ENCODE measurements at regions not wholly inside any gene's neighbourhood (a gene's known extent, or its start where the extent isn't known, plus 50 kb on each side); places are given as distances from the start of the nearest gene placed in this dataset.

GRCh38 chr12:125243811-125244210 is 178.6 kb downstream of the AACS start:
- no peak overlapping the region for H3K4me3 ChIP-seq
- H3K27ac ChIP-seq = no peak overlapping the region
- no peaks in the 10 kb centered on the region for H3K4me1 ChIP-seq (replicated peaks in 1 of 2)
- no peaks in the 10 kb centered on the region for H3K9me3 ChIP-seq (replicated peaks in 1 of 3)
- DNase-seq = no peak
- intact Hi-C loops (cut with DNase I) = no loop called here
- 67 to 81% (median 75%) methylated on average over 11 of the region's 11 CpGs for WGBS, 4 donors
- H3K27me3 ChIP-seq = peaks cover 15% of the 10 kb centered on the region
- no peak for TF ChIP-seq POLR2A (IDR thresholded peaks at IDR 0.05)
- TF ChIP-seq, protein P1, sequence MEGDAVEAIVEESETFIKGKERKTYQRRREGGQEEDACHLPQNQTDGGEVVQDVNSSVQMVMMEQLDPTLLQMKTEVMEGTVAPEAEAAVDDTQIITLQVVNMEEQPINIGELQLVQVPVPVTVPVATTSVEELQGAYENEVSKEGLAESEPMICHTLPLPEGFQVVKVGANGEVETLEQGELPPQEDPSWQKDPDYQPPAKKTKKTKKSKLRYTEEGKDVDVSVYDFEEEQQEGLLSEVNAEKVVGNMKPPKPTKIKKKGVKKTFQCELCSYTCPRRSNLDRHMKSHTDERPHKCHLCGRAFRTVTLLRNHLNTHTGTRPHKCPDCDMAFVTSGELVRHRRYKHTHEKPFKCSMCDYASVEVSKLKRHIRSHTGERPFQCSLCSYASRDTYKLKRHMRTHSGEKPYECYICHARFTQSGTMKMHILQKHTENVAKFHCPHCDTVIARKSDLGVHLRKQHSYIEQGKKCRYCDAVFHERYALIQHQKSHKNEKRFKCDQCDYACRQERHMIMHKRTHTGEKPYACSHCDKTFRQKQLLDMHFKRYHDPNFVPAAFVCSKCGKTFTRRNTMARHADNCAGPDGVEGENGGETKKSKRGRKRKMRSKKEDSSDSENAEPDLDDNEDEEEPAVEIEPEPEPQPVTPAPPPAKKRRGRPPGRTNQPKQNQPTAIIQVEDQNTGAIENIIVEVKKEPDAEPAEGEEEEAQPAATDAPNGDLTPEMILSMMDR (IDR thresholded peaks at IDR 0.05) = no peak
- H3K36me3 ChIP-seq (replicated peaks in 1 of 2) = no peaks in the 10 kb centered on the region

DNA sequence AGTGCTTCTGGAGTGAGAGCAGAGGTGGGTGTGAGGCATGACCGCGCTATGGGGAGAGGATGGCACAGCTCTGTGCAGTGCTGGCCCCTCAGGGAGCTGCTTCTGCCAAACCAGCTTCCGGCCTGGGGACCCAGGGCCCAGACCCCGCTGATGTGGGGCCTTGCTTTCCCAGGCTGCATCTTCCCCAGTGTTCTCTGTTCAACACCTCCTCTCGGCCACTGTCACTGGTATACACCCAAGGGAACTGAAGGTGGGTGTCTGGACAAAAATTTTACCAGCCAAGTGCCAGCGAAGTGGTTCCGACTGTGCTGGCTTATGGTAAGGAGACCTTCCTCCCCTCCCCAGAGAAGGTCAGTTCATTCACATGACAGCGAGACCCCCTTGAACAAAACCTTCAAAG is 179.1 kb downstream of the AACS start:
- 80 to 92% (median 88%) methylated on average over 4 to 8 of the region's 8 CpGs for WGBS, 4 donors
- H3K9me3 ChIP-seq (replicated peaks in 1 of 3) = no peaks in the 10 kb centered on the region
- H3K27ac ChIP-seq = no peak overlapping the region
- no peak overlapping the region for H3K4me3 ChIP-seq
- peaks cover 15% of the 10 kb centered on the region for H3K27me3 ChIP-seq
- TF ChIP-seq, protein P1 (IDR thresholded peaks at IDR 0.05) = no peak
- intact Hi-C loops (cut with DNase I) = no loop called here
- no peaks in the 10 kb centered on the region for H3K4me1 ChIP-seq (replicated peaks in 1 of 2)
- no peaks in the 10 kb centered on the region for H3K36me3 ChIP-seq (replicated peaks in 1 of 2)
- no peak for DNase-seq

- no peak for TF ChIP-seq POLR2A (IDR thresholded peaks at IDR 0.05)
- TF ChIP-seq, protein P1 (IDR thresholded peaks at IDR 0.05) = no peak
- Histone ChIP-seq H3K27me3 (peaks cover 15% of the 10 kb centered on the region), H3K4me1 (replicated peaks in 1 of 2) (no peaks in the 10 kb centered on the region), H3K36me3 (replicated peaks in 1 of 2) (no peaks in the 10 kb centered on the region), H3K4me3 (no peak overlapping the region), H3K9me3 (replicated peaks in 1 of 3) (no peaks in the 10 kb centered on the region), H3K27ac (no peak overlapping the region)
- intact Hi-C loops (cut with DNase I) = no loop called here
- DNase-seq = no peak
- 36 to 48% (median 41%) methylated on average over 16 to 21 of the region's 21 CpGs for WGBS, 4 donors
Measured at GRCh38 chr12:125245581-125246557, 180.6 kb downstream of the AACS start.

DNA sequence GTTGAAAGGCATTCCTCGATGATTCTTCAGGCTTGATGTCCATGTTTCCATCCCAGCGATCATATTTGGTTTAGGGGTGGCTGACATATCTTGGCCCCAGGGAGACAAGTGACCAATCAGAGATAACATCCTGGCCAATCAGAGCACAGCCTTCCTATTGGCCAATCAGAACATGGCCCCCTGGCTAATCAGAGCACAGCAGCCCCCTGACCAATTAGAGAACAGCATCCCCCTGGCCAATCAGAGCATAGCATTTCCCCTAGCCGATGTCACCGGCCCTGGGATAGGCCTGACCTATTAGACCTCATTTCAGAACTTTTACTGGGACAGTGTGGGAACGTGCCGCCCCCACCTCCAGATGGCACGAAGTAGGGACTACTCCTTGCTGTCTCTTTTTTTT is 182.2 kb downstream of the AACS start:
- Histone ChIP-seq H3K4me3 (no peak overlapping the region), H3K9me3 (replicated peaks in 1 of 3) (no peaks in the 10 kb centered on the region), H3K27me3 (peaks cover 15% of the 10 kb centered on the region), H3K4me1 (replicated peaks in 1 of 2) (no peaks in the 10 kb centered on the region), H3K36me3 (replicated peaks in 1 of 2) (no peaks in the 10 kb centered on the region), H3K27ac (no peak overlapping the region)
- TF ChIP-seq, protein P1 (IDR thresholded peaks at IDR 0.05) = no peak
- no peak for TF ChIP-seq POLR2A (IDR thresholded peaks at IDR 0.05)
- intact Hi-C loops (cut with DNase I) = no loop called here
- 91 to 93% (median 92%) methylated on average over 7 of the region's 7 CpGs for WGBS, 4 donors
- no peak for DNase-seq

All from adrenal gland (tissue), 9 donors.